ENCODE measurements at regions not wholly inside any gene's neighbourhood (a gene's known extent, or its start where the extent isn't known, plus 50 kb on each side); places are given as distances from the start of the nearest gene placed in this dataset.

DNA sequence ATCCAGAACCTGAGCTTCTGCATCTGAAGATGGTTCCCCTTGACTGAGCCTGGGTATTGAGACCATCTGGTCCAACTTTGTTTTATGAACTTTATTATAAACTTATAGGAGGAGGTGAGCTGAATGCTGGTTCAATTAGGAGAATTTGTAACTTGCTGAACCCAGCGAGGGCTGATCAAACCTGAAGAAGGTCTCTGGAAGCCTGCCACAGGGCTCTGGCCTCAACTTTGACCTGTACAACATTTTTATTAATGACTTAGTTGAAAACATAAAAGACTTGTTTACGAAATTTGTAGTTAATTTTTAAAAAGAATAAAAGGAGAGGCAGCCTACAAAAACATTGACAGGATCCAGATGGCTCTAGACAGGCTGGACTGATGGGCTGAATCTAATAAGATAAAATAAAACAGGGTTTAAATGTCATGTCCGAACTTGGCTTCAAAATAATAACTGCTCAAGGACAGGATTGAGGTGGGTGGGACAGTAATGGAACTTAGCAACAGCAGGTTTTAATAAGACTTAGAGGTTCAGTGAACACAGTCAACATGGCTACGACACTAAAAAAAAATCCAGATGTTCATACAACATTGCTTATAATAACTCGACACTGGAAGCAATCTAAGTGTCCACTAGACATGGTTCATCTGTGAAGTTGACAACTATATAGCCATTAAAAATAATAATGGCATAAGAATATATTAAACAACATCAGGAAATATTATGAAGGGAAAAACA lies 53.4 kb upstream of the GJB5 start:
- peaks cover 4% of the 10 kb centered on the region for H3K27me3 Mint-ChIP-seq
- no peak for DNase-seq
- no peaks in the 10 kb centered on the region for H3K4me1 Mint-ChIP-seq
- H3K9me3 Mint-ChIP-seq = no peaks in the 10 kb centered on the region
- no peaks in the 10 kb centered on the region for H3K36me3 Mint-ChIP-seq
- H3K4me3 Mint-ChIP-seq = no peak overlapping the region
- no peak overlapping the region for H3K27ac Mint-ChIP-seq

Data from activated naive CD8-positive, alpha-beta T cell treated with anti-CD3 and anti-CD28 coated beads for 36 hours (primary cell).